NCI-H226 (cell line): ENCODE measurements at regions not wholly inside any gene's neighbourhood (a gene's known extent, or its start where the extent isn't known, plus 50 kb on each side); places are given as distances from the start of the nearest gene placed in this dataset.

Experiments
- DNase-seq: peaks from one replicate; pipeline ENCODE4 v3.0.0-alpha.2; 2015

DNA sequence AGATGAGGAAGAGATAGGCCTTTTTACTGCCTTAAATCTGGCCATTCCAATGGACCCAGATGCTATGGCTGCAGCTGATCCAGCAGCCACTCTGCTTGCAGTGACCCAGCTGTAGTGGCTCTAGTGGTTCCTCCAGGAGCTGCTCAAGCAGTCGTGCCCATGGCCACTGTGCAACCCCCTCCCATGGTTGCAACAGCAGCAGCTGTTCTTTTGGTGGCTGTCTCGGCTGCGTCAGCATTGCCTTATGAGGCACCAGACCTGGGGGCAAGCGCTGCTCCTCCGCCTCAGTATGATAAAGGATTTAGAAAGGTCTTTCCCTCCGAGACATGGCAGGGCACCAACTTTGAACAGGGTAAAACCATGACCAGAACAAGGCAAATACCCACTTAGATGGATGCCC lies 384.9 kb upstream of the DCC start:
- DNase-seq = no peak

DNA sequence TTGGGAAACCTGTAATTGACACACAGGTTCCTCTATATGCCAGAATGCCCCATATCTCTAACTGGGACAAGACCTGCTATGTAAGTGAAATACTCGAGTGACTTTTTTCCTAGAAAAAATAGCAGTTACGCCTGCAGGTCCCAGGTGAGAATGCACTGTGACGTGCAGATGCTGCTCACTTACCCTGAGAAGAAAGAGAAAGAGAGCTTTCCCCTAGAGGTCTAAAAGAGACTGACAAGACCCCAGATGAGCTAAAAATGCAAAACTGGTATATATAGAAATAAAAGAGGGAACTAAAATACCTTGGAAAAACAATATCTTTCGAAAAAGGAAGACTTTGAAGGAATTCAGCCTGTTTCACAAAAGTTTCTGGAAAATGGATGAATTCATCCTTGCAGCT lies 383.0 kb upstream of the DCC start:
- no peak for DNase-seq

DNA sequence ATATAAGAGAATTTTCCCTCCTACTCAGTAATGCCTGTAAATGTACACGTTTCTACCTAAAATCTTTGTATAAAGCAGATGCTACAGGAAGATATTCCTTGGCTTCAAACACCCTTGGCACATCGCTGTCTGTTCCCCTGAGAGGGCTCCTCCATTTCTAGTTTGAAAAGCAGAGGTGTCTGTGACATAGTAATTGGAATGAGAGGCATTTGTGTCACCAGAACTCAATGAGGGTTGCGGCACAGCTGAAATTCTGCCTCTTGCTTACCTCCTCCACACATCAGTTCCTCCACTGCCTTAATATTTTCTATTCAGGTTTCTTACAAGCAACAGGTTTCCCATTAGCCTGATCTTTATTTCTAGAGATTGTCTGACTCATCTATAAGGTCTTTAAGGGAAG lies 359.9 kb upstream of the DCC start:
- DNase-seq = no peak

DNA sequence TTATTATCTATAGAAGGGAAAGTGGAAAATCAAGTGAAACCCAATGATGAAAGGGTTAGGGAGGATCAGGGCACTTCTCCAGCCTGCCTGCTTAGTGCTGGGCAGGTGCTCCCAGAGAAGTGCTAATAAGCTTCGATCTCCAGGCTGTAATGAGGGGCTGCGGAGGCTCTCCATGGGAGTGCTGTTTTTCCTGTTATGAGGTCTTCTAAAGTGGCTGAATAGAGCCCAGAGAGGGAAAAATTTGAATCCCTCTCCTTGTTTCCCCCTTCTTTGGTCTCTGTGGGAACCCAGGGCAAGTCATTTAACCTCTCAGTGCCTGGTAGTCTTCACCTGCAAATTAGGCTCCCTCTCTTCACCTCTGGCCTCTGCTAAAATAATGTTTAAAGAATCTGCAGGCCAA lies 351.7 kb upstream of the DCC start:
- no peak for DNase-seq

DNA sequence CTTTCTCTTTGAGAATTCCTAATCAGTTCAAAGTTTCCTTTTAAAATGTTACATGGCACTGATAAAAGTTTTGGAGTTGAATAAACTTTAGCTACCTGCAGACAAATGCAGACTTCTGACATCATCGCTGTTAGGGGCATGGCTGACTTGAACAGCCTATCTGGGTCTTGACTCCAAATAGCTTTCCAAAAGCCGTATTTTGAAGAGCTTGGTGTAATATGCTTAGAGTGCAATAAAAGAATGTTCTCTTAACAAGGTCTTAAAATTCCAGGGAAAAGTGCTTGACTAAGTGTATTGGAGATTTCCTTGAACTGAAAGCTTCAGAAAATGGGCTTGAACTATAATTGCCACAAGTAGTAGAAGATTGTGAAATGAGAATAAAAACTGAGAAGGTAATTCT lies 342.9 kb upstream of the DCC start:
- DNase-seq = no peak

DNA sequence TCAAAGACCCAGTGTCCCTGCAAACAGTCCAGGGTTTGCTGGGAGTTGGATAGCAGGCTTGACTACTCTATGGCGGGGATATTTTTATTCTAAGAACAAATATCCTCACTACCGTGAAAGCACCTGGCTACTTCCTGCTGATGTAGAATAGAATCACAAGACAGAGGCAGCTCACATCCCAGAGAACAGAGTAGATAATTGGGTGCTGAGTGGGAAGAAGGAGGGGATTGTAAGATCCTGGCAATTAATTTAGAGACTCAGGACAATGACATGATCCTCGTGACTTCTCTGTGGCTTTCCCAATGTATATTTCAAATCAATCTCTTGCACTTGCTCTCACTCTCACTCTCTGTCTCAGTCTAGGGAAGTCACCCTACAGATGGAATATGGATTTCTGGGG lies 341.9 kb upstream of the DCC start:
- DNase-seq = no peak

DNA sequence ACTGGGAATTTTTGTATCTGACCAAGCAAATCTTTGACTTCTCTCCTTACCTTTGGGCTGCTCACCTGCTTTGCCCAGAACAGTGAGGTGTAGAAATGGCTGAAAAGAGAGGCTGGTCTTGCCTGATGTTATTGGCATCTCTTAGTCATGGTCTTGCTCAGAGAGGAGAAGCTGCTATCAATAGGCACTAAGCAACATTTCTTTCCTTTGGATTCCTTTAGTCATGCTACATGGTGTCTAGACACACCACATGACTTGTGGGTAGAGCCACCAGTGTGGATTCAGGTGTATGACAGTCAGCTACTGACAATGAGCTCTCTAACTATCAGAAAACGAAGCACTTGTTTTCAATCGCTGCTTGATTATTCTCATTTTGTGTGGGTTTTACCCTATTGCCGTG lies 341.3 kb upstream of the DCC start:
- no peak for DNase-seq

DNA sequence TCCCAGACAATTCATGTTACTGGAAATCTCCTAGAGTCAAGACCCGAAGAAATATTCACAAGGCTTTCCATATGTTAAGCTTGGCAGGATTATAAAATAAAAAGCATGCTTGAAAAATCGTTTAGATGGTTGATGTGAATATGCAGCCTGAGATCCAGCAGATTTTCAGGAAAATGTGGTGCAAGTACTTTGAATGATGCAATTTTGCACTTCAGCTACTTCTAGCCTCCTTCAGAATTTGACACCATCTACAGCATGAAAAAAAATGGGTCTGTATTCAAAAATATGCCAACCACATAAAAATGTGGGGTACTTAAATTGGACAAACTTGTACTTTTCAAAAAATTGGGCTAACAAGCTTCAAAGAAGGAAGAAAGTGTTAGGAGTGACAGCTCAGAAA lies 340.6 kb upstream of the DCC start:
- no peak for DNase-seq

DNA sequence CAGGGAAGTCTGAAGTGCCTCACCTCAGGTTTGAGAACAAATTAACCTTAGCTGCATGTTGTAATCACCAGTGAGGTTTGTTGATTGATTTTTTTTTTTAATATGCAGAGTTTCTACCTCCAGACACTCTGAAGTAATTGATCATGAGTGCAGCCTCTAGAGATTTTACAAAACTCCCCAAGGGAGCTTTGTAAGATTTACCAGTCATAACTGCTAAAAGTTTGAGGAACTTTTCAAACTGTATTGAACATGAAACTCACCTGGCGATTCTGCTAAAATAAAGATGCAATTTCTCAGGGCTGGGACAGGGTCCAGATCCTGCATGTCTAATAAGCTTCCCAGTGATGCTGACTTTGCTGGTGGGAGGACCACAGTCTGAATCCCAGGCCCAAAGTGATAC lies 339.6 kb upstream of the DCC start:
- no peak for DNase-seq

DNA sequence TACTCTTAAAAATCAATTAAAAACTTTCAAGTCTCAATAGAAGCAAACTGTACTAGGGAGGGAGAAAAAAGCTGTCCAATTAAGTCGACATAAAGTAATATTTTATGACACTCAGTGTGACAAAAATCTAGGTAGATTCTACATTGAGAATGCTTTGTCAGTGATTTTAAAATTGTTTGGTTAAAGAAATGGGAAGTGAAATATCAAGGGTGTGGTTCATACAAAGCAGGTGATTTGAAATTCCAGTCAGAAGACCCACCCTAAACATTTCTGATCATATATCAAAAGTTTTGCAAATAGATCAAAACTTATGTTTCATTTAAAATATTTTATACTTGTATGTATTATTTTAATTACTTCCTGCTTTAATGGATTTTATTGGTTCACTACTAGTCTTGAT lies 338.9 kb upstream of the DCC start:
- no peak for DNase-seq

DNA sequence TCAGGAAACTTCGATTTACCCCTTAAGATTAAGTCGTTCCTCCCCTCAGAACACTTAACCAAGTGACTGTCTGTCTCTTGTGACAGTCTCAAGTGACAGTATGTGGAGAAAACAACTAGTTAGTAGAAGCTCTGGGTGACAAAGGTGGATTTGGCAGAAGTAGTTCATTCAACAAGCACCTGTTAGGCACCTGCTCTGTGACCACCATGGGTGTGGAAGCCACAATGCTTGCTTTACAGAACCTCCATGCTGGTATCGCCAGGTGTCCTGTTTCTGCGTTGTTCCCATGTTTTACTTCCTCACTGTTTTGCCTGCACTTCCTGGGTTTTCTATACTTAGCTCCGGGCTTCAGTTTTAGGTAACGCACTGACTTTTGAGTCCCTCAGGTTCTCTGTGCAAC lies 337.4 kb upstream of the DCC start:
- DNase-seq = no peak

DNA sequence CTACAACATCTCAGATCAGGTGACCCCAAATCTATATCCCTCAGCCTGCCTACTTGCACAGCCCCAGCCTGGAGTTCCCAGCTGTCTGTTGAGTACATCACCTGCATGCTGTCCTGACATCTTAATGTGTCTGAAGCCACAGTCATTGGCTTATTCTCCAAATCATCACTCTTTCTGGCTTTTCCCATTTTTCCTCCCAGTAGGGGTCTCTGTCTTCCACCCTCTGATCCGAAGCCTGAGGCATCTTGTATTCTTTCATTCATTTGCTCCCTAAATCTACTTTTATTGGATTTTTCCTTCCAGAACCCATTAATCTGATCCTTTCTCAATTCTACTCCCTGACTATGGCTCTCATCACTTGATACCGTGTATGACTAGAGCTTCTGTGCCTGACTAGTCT lies 332.9 kb upstream of the DCC start:
- DNase-seq = no peak

DNA sequence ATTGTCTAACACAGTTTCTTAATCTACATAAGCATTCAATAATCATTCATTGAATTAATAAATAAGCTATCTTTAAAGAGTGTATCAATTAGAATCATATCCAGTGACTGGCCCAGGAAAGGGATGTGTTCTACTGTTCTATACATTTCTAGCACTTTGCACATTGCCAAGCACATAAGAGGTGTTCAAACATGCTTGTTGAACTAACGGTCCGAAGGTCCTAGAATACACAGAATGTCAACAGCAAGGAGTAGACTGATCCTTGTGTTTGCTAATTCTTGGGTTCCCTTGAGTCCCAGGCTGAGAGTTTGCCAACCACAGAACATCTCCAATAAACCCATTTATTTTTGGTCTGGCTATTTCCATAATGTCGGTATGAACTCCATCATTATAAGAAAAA lies 331.7 kb upstream of the DCC start:
- no peak for DNase-seq

DNA sequence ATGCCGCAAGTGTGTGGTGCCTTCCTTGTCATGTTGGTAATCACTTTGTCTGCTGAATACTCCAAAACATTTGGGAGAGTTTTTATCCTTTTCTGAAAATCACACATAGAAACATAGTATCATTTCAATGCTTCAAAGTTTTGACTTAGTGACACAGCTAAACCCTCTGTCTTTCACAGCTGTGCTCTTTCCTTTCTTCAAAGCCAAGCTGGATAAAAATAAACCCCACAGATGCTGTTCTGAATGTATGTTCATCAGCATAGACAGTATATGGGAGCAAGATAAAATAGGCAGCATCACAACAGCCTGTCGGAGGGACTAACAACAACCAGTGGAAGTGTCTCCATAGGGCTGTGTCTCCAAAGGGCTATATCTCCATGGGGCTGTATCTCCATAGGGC lies 331.3 kb upstream of the DCC start:
- no peak for DNase-seq

DNA sequence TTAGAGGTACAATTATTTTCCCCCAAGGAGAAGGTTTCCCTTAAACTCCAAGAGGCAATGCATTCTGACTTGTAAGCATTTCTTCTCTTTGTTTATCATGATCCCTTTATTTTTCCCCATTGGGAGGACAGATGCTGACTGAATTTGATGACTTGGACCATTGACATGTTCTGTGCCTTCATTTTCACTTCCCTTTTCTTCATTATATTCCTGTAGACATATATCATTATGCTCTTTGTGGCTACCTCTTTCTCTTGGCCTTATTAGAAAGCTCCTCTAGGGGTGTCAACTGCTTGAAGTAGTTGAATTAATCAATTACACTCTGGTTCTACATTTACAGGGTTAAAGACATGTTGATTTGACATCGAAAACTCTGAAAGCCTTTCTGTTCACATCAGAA lies 330.0 kb upstream of the DCC start:
- no peak for DNase-seq

DNA sequence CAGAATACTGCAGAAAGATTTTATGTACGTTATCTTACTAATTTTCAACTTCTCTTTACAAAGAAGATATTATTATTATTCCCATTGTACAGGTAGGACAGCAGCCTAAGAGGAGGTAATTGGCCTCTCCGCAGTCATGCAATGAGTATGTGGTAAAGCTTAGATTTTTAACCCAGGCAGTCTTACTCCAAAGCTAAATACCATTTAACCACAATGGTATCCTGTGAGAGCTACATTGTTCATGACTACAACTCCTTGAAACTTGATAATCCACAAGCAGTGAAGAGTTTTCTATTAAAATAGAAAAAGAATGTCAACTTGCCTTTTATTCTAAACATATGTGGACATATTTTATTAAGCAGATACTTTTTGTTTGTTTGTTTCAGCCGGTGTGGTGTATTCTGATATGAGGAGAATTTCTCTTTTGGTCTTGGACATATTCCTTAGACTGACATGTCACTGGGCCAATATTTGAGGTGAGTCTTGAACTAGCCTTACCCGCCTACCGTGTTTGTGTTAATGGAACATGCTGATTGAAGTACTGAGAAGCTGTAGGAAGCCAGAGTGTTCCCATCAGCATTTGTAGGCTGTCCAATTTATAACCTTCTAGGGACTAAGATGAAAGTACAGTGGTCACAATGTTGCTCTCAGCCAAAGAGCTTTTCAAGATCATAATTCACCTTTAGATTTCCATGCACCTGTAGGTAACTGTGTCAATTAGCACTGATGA lies 293.9 kb upstream of the DCC start:
- peak; percentile 3 for DNase-seq

DNA sequence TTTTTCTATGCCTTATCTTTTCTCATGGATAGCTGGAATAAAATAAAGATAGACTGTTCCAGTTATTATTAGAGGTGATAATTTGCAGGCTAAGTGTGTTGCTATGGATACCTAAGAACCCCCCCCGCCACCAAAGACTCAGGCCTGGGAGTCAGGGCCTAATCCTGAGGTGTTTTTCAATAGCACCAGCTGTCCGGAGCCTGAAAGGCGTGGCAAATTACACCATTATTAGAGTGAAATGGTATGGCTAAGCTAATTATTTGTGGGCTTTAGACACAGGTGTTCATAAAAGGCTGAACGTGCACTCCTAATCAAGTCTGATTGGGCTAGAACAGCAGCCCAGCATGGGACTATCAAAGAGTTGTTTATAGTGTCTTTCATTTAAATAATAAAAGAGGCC lies 293.2 kb upstream of the DCC start:
- no peak for DNase-seq

DNA sequence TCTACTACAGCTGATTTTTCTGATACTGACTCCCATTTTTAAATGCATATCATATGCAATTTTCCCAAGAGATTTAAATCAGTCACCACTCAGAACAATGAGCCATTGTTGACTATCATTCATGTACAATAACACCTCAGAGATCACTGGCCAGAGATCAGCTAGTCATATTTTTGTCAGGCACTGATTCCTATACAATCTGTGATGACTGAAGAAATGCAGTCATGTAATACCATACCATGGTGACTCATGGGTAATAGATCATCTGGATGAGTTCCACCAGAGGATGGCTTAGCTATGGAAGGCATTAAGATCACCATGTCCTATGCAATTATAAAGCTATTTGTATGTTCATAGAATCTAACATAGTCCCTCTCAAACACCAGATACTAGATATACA lies 285.7 kb upstream of the DCC start:
- DNase-seq = no peak

DNA sequence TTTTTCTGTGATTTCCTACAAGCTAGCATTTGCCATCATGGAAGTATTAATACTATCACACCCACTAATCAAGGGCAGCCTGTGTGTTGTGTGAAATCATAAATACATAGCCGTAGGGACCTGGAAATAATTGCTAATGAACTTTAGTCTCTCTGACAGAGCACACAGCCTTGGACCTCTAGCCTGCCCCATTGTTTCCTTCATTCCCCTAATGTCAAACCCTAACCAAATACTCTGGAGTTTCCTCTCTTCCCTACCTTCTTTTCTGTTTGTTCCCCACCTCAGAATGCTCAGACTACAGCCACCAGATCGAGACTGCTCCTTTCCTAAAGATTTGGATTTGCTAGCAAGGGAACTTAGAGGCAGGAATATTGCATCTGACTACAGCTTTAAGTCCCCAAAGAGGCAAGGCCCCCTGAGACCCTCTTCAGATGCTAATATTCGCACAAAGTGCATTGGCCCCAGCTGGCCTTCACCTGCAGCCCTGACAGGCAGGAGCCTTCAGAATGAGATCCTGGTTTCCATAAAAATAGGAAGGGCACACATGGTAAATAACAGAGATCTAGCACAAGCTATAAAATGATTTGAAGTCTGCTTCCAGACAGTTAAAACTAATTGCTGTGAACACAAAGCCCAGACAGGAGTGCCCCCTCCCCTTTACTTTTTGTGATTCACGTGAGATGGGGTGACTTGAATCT lies 279.2 kb upstream of the DCC start:
- no peak for DNase-seq

DNA sequence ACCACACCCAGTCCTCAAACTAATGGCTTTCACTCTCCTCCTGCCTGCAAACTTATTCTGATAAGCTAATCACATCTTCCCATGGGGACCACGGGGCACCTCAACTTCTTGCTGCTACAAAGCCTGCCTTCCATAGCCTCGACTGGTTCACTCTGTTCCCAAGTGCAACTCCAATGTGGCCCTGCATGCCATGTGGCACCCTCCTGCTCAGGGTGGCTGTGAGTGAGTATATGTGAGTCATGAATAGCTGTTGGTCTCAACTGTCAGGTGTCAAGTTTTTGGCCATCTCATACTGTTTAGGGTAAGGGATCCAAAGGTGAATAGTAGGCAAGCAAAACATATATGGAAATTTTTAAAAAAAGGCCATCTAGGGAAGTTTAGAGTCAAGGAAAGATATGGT lies 276.1 kb upstream of the DCC start:
- DNase-seq = no peak

DNA sequence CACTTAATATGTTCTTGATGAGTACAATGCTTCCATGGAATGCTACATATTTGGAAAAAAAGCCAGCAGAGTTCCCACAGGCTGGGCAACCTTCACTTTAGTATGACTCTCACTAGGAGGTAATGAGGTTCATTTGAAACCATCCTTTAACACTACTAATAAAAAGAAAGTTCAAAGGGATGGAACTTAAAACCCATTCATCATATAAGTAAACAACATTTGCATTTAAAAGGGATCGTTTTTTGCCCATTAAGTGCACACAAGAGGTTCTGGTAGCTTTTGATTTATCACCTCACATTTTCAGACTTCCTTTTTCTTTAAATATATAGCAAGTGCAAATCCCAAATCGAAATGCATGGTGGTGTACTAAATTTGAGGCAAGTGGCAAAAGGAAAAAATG lies 270.8 kb upstream of the DCC start:
- no peak for DNase-seq

DNA sequence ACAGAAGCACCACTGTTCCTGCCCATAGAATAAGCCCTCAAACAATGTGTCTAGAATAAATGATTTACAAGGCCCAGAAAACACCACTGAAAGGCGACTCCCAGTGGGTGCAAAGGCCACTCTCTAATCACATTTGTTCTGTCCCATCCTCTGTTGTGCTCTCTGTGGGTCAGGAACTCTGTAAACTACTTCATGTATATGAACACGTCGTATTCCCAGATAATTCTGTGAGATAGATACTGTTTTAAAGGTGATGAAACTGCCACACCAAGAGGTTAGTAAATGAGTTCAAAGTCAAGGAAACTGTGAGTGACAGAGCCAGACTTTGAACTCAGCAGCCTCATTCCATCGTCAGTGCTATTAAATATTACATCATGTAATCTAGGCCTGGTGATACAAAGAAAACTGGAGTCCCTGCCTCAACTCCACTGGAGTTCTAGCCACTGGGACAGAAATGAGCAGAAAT lies 269.7 kb upstream of the DCC start:
- no peak for DNase-seq

DNA sequence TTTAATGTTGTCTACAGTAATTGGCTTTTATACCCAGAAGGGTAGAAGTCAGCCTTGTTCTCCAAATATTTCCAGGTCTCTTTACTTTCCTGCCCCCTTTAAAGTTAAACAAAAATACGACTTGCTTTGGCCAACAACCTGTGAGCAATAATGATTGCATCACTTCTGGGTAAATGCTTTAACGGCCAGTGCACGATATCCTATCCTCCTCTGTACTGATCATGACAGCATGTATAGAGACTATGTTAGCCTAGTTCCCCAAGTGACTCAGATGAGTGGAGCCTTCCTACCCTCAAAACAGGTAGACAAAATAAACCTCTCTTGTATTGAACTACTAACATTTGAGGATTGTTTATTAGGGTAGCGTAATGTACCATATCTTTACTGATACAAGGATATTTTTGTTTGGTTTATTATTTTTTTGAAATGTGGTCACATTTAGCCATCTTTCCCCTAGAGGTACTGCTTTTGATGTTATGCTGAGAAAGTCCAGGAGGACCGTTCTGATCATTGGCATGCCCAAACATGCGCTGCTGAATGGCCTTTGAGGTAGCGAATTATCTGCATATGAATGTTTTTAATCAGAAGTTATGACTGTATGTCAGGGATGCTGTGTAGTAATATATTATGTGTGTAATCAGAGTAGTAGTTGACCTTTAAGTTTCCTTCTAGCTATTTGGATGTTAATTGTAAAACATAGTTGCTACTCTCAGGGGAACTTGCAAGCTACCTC lies 262.6 kb upstream of the DCC start:
- DNase-seq = no peak

DNA sequence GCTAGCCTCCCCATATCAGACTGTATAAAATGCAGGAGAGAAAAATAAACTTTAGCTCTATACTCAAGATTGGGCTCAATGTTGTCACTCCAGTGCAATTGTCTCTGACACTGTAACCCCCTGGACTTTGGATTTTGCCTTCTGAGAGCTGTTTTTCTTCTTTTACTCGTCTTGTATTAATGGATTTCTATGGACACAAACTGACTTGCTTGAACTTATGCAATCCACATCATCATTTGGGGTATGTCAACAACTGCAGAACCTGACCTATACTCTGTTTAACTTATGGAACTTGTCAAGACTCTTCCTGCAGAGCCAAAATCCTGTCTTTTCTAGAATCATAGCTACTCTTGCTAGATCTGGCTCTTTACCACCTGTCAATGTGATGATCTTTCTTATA lies 257.8 kb upstream of the DCC start:
- no peak for DNase-seq
